GM12875 (cell line): ENCODE measurements at regions not wholly inside any gene's neighbourhood (a gene's known extent, or its start where the extent isn't known, plus 50 kb on each side); places are given as distances from the start of the nearest gene placed in this dataset.

Source experiments
- H3K4me3 ChIP-seq: one replicate; pipeline ENCODE4 v1.5.1; 2011; ENCODE audit warnings: low read depth, low read length, control low read depth
- CTCF ChIP-seq: IDR thresholded peaks from 2 replicates; pipeline ENCODE4 v1.5.1; 2011; ENCODE audit warnings: low read depth, mild to moderate bottlenecking, control low read depth, inconsistent platforms, low read length, moderate library complexity, borderline replicate concordance; ENCODE audit not compliant: insufficient read depth

- no peak overlapping the region for H3K4me3 ChIP-seq
- no peak for TF ChIP-seq CTCF
Observed at GRCh38 chr2:78721355-78722033, 304.0 kb upstream of the REG3G start.

- TF ChIP-seq CTCF = no peak
- no peak overlapping the region for H3K4me3 ChIP-seq
Observed at GRCh38 chr2:78734221-78734620, 291.3 kb upstream of the REG3G start.

GRCh38 chr2:78739282-78739681, 286.2 kb upstream of the REG3G start:
- no peak overlapping the region for H3K4me3 ChIP-seq
- no peak for TF ChIP-seq CTCF

GRCh38 chr2:78749638-78750037, 275.9 kb upstream of the REG3G start:
- no peak overlapping the region for H3K4me3 ChIP-seq

GRCh38 chr2:78750219-78750618, 275.3 kb upstream of the REG3G start:
- H3K4me3 ChIP-seq = no peak overlapping the region
- no peak for TF ChIP-seq CTCF

More at GRCh38 chr2:78749638-78750037, 275.9 kb upstream of the REG3G start:
- TF ChIP-seq CTCF = no peak

- no peak overlapping the region for H3K4me3 ChIP-seq
- no peak for TF ChIP-seq CTCF
Observed at GRCh38 chr2:78754930-78755329, 270.6 kb upstream of the REG3G start.

- H3K4me3 ChIP-seq = no peak overlapping the region
- no peak for TF ChIP-seq CTCF
Observed at GRCh38 chr2:78757191-78757590, 268.3 kb upstream of the REG3G start.
